Activated CD8-positive, alpha-beta T cell treated with anti-CD3 and anti-CD28 coated beads for 36 hours (primary cell): ENCODE measurements at regions not wholly inside any gene's neighbourhood (a gene's known extent, or its start where the extent isn't known, plus 50 kb on each side); places are given as distances from the start of the nearest gene placed in this dataset.

Experiments
- ATAC-seq: fragments of 200-7000 bp; cut with Tn5 transposase; one replicate; pipeline ENCODE4 v1.10.0; 2021; ENCODE audit warnings: mild to moderate bottlenecking, moderate library complexity
- CTCF ChIA-PET: fragments of 350-600 bp; sonication (Branson Sonifier 250); formaldehyde crosslinking; loops from one replicate; lab custom pipeline; 2021; ENCODE audit warnings: antibody characterized with exemption; lab: Charles Lee
- POLR2A ChIA-PET: fragments of 350-600 bp; sonication (Branson Sonifier 250); formaldehyde crosslinking; loops from one replicate; lab custom pipeline; 2021; ENCODE audit warnings: antibody characterized with exemption; lab: Charles Lee
- DNase-seq: peaks from one replicate; pipeline ENCODE4 v3.0.0-alpha.2; 2020
- H3K27ac Mint-ChIP-seq: one replicate; pipeline ENCODE4 v1.8.0; 2021; ENCODE audit warnings: mild to moderate bottlenecking, mixed read lengths
- H3K27me3 Mint-ChIP-seq: one replicate; pipeline ENCODE4 v1.8.0; 2021; ENCODE audit warnings: mixed read lengths
- H3K36me3 Mint-ChIP-seq: one replicate; pipeline ENCODE4 v1.8.0; 2021; ENCODE audit warnings: low read depth, mixed read lengths
- H3K4me1 Mint-ChIP-seq: one replicate; pipeline ENCODE4 v1.8.0; 2021; ENCODE audit warnings: low read depth, mixed read lengths
- H3K4me3 Mint-ChIP-seq: one replicate; pipeline ENCODE4 v1.8.0; 2021; ENCODE audit warnings: mild to moderate bottlenecking, moderate library complexity, mixed read lengths
- H3K9me3 Mint-ChIP-seq: one replicate; pipeline ENCODE4 v1.8.0; 2021; ENCODE audit warnings: mixed read lengths
- intact Hi-C: fragments of 100-400 bp; cut with micrococcal nuclease; formaldehyde crosslinking; loops from one replicate; pipeline ENCODE4 v1.10.0; 2022
- TF ChIP-seq, protein P1 (sequence below): fragments of 200-600 bp; IDR thresholded peaks from one replicate; pipeline ENCODE4 v1.8.0; 2022; ENCODE audit warnings: antibody characterized with exemption, mild to moderate bottlenecking

DNA sequence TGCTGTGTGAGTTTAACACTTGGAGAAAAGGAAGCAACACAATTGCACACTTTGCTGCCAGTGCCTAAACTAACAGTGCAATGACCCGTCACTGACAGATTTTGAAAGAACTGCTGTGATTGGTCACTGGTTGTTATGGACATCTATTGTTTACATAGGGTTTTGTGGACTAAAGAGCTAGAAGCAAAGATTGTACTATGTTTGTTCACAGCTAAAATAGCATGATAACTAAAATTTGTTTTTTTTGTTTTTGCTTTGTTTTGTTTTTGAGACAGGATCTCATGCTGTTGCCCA is 112.4 kb upstream of the GOLGA8J start:
- no peaks in the 10 kb centered on the region for H3K9me3 Mint-ChIP-seq
- H3K4me3 Mint-ChIP-seq = no peak overlapping the region
- H3K4me1 Mint-ChIP-seq = peaks cover 2% of the 10 kb centered on the region
- H3K27me3 Mint-ChIP-seq = peaks cover 48% of the 10 kb centered on the region
- ChIA-PET POLR2A (no interaction called here), CTCF (no interaction called here)
- no peak for DNase-seq
- H3K27ac Mint-ChIP-seq = no peak overlapping the region
- TF ChIP-seq, protein P1, sequence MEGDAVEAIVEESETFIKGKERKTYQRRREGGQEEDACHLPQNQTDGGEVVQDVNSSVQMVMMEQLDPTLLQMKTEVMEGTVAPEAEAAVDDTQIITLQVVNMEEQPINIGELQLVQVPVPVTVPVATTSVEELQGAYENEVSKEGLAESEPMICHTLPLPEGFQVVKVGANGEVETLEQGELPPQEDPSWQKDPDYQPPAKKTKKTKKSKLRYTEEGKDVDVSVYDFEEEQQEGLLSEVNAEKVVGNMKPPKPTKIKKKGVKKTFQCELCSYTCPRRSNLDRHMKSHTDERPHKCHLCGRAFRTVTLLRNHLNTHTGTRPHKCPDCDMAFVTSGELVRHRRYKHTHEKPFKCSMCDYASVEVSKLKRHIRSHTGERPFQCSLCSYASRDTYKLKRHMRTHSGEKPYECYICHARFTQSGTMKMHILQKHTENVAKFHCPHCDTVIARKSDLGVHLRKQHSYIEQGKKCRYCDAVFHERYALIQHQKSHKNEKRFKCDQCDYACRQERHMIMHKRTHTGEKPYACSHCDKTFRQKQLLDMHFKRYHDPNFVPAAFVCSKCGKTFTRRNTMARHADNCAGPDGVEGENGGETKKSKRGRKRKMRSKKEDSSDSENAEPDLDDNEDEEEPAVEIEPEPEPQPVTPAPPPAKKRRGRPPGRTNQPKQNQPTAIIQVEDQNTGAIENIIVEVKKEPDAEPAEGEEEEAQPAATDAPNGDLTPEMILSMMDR = no peak
- no peaks in the 10 kb centered on the region for H3K36me3 Mint-ChIP-seq
- intact Hi-C loops = no loop called here
- no peak for ATAC-seq

DNA sequence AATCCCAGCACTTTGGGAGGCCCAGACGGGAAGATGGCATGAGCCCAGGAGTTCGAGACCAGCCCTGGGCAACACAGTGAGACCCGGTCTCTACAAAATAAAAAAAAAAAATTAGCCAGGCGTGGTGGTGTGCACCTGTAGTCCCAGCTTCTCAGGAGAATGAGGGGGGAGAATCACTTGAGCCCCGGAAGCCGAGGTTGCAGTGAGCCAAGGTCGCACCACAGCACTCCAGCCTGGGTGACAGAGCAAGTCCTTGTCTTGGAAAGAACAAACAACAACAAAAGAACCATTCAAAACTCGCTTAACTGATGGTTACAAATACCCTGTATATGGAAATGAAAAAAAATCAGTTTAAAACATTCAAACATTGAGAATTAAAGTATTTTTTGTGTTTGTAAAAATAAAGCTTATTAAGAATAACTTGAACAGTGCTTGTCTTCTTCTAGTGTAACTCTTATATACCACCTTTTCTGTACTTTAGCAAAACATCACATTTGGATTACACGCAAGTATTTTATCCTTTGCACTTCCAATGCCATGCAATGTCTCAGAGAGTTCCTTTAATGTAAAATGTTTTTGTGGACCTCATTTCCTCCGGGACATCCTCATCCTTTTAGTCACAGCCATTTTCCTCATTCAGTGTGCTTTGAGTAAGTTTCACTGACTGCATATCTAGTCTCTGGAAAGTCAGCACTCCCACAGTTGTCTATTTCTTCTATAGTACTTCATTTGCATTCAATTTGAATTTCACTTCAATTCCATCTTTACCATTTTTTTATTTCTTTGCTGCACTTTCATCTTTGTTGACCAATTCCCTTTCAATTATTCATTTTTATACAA is 113.0 kb upstream of the GOLGA8J start:
- peaks cover 2% of the 10 kb centered on the region for H3K4me1 Mint-ChIP-seq
- no peak overlapping the region for H3K4me3 Mint-ChIP-seq
- no peak overlapping the region for H3K27ac Mint-ChIP-seq
- intact Hi-C loops = no loop called here
- no peaks in the 10 kb centered on the region for H3K9me3 Mint-ChIP-seq
- CTCF ChIA-PET = no interaction called here
- H3K27me3 Mint-ChIP-seq = peaks cover 49% of the 10 kb centered on the region
- ATAC-seq (no peak), DNase-seq (no peak)
- no peaks in the 10 kb centered on the region for H3K36me3 Mint-ChIP-seq
- POLR2A ChIA-PET = no interaction called here
- TF ChIP-seq, protein P1 = no peak

DNA sequence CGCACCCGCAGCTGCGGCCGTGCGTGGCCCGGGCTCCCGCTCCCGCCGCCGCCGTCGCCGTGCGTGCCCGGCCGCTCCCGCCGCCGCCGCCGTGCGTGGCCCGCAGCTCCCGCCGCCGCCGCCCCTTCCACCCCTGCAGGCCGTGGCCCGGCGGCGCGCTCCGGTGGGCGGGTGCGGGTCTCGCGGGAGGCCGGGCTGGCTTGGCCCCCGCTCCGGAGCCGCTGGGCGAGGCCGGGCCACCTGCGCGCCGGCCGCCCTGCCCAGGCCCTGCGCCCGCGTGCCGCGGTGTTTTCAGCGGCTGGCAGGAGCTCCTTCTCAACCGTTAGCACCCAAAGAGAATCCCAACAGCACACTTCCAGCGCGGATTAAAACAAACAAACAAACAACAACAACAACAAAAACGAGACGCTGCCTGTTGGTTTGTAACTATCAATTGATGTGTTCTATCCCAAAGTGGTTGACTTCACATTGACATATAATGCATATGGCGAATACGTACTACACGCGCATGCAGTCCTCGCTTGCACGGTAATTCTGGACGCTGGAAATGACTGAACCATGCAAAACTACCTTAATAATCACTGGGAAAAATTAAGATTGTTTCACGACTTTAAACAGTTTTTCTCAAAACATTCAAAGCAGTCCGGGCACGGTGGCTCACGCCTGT is 113.7 kb upstream of the GOLGA8J start:
- ChIA-PET POLR2A (no interaction called here), CTCF (no interaction called here)
- peaks cover 2% of the 10 kb centered on the region for H3K4me1 Mint-ChIP-seq
- H3K9me3 Mint-ChIP-seq = no peaks in the 10 kb centered on the region
- DNase-seq (no peak), ATAC-seq (no peak)
- H3K27ac Mint-ChIP-seq = no peak overlapping the region
- intact Hi-C loops = no loop called here
- H3K27me3 Mint-ChIP-seq = peaks cover 49% of the 10 kb centered on the region
- H3K36me3 Mint-ChIP-seq = no peaks in the 10 kb centered on the region
- TF ChIP-seq, protein P1 = no peak
- no peak overlapping the region for H3K4me3 Mint-ChIP-seq

DNA sequence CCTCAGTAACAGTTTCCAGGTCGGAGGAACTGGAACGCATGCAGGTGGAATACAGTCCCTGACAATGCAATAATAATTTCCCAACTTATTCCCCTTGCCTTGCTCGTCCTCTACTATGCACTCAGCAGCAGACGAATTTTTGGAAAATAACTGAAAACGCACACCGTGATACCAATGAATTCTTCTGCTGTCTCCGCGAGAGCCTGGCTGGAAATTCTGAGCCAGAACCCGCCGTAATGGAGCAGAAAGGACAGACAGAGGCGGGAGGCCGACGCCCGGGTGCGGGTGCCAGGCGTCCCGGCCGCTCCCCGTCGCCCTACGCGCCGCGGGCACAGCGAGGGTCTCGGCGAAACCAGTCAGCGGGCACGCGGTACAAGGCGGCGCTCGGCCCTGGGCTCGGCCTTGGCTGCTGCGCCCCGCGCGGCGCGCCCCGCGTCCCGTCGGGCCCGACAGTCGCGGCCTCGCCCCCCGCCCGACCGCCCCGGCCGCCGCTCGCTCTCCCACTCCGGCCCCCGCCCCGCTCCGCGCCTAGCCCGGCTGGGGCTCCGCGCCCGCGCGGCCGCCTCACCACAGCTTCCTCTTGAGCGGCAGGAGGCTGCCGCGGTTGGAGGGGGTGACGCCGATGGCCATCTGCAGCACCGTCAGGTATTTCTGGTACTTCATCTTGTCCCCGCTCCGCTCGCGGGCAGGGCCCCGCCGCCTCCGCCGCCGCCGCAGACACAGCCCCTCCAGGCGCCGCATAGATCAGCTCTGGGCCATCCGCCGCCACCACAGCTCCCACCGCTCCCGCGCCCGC is 114.5 kb upstream of the GOLGA8J start:
- ATAC-seq (no peak), DNase-seq (no peak)
- TF ChIP-seq, protein P1 = no peak
- no peaks in the 10 kb centered on the region for H3K36me3 Mint-ChIP-seq
- intact Hi-C loops = no loop called here
- peaks cover 2% of the 10 kb centered on the region for H3K4me1 Mint-ChIP-seq
- H3K4me3 Mint-ChIP-seq = no peak overlapping the region
- H3K27me3 Mint-ChIP-seq = peaks cover 49% of the 10 kb centered on the region
- ChIA-PET POLR2A (no interaction called here), CTCF (no interaction called here)
- H3K9me3 Mint-ChIP-seq = no peaks in the 10 kb centered on the region
- no peak overlapping the region for H3K27ac Mint-ChIP-seq

DNA sequence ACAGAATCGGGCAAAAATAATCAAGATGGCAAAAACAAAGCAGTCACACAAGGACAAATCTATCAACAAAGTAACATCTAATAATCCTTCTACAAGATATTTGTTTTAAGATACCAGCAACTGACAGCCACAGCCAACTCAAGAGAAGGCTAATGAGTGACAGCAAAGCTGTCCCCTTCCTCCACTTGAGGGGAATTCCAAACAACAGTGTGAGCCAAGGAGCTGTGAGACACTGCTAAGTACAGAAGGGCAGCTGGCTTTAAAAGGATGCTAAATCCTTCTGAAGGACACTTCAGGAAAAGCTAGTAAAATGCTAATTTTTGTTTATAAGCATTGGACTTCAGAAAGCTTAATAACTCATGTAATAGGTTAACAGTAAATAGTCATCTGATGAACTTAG is 120.3 kb upstream of the GOLGA8J start:
- intact Hi-C loops = no loop called here
- peaks cover 28% of the 10 kb centered on the region for H3K27me3 Mint-ChIP-seq
- POLR2A ChIA-PET = no interaction called here

More for the DNA sequence above, 120.3 kb upstream of the GOLGA8J start:
- H3K4me1 Mint-ChIP-seq = no peaks in the 10 kb centered on the region
- no peaks in the 10 kb centered on the region for H3K36me3 Mint-ChIP-seq
- ATAC-seq = no peak
- H3K4me3 Mint-ChIP-seq = no peak overlapping the region
- CTCF ChIA-PET = no interaction called here
- no peak overlapping the region for H3K27ac Mint-ChIP-seq
- DNase-seq = no peak
- no peaks in the 10 kb centered on the region for H3K9me3 Mint-ChIP-seq
- TF ChIP-seq, protein P1 = no peak
